Neural progenitor cell (in vitro differentiated cells): ENCODE measurements at regions not wholly inside any gene's neighbourhood (a gene's known extent, or its start where the extent isn't known, plus 50 kb on each side); places are given as distances from the start of the nearest gene placed in this dataset.

ENCODE experiments used
- DNase-seq: peaks from one replicate; pipeline ENCODE4 v3.0.0-alpha.2; 2016; ENCODE audit warnings: low spot score
- H2AFZ ChIP-seq: fragments of 200-600 bp; sonication (generic); replicated peaks from 2 replicates; pipeline ENCODE4 v1.6.1; 2016; ENCODE audit warnings: antibody characterized with exemption
- H3F3A ChIP-seq: fragments of 200-600 bp; sonication (generic); 2 replicates; pipeline ENCODE4 v1.6.1; 2016; ENCODE audit warnings: antibody characterized with exemption, low read depth
- H3K27ac ChIP-seq: fragments of 200-600 bp; sonication (generic); 2 replicates; pipeline ENCODE4 v1.5.1; 2016; ENCODE audit warnings: mild to moderate bottlenecking
- H3K27me3 ChIP-seq: fragments of 200-600 bp; sonication (generic); 2 replicates; pipeline ENCODE4 v1.6.1; 2016; ENCODE audit warnings: mild to moderate bottlenecking, moderate library complexity
- H3K36me3 ChIP-seq: fragments of 200-600 bp; sonication (generic); 2 replicates; pipeline ENCODE4 v1.5.1; 2016
- H3K4me1 ChIP-seq: fragments of 200-600 bp; sonication (generic); 2 replicates; pipeline ENCODE4 v1.6.1; 2016; ENCODE audit warnings: mixed run types
- H3K4me2 ChIP-seq: fragments of 200-600 bp; sonication (generic); 2 replicates; pipeline ENCODE4 v1.6.1; 2016
- H3K4me3 ChIP-seq: fragments of 200-600 bp; sonication (generic); 2 replicates; pipeline ENCODE4 v1.5.1; 2016
- H3K79me2 ChIP-seq: fragments of 200-600 bp; sonication (generic); 2 replicates; pipeline ENCODE4 v1.6.1; 2016; ENCODE audit warnings: low read depth
- H3K9ac ChIP-seq: fragments of 200-600 bp; sonication (generic); 2 replicates; pipeline ENCODE4 v1.6.1; 2016
- H3K9me3 ChIP-seq: fragments of 200-600 bp; sonication (generic); 2 replicates; pipeline ENCODE4 v1.5.1; 2016; ENCODE audit warnings: low read depth
- H4K20me1 ChIP-seq: fragments of 200-600 bp; sonication (generic); 2 replicates; pipeline ENCODE4 v1.6.1; 2016; ENCODE audit warnings: low read depth
- H3K27ac Mint-ChIP-seq: 3 replicates; pipeline ENCODE4 v1.8.0; 2021; ENCODE audit warnings: mixed read lengths
- H3K27me3 Mint-ChIP-seq: 2 replicates; pipeline ENCODE4 v1.8.0; 2022; ENCODE audit warnings: low read depth, mild to moderate bottlenecking, inconsistent platforms, moderate library complexity, mixed read lengths; ENCODE audit not compliant: insufficient read depth
- H3K36me3 Mint-ChIP-seq: 3 replicates; pipeline ENCODE4 v1.8.0; 2021; ENCODE audit warnings: mixed read lengths
- H3K4me1 Mint-ChIP-seq: 3 replicates; pipeline ENCODE4 v1.8.0; 2021; ENCODE audit warnings: mixed read lengths
- H3K4me3 Mint-ChIP-seq: 3 replicates; pipeline ENCODE4 v1.8.0; 2021; ENCODE audit warnings: mild to moderate bottlenecking, moderate library complexity, mixed read lengths
- H3K9me3 Mint-ChIP-seq: 3 replicates; pipeline ENCODE4 v1.8.0; 2020; ENCODE audit warnings: mixed read lengths
- EZH2 ChIP-seq: fragments of 200-600 bp; sonication (generic); IDR thresholded peaks from 2 replicates; pipeline ENCODE4 v1.6.1; 2017; ENCODE audit warnings: antibody characterized with exemption, mild to moderate bottlenecking, moderate library complexity
- EZH2phosphoT487 ChIP-seq: fragments of 200-600 bp; sonication (generic); IDR thresholded peaks from 2 replicates; pipeline ENCODE4 v1.6.1; 2017; ENCODE audit warnings: antibody characterized with exemption
- TF ChIP-seq, protein P1 (sequence below): fragments of 200-600 bp; sonication (generic); IDR thresholded peaks from 2 replicates; pipeline ENCODE4 v1.5.1; 2017; ENCODE audit warnings: antibody characterized with exemption, mild to moderate bottlenecking

DNA sequence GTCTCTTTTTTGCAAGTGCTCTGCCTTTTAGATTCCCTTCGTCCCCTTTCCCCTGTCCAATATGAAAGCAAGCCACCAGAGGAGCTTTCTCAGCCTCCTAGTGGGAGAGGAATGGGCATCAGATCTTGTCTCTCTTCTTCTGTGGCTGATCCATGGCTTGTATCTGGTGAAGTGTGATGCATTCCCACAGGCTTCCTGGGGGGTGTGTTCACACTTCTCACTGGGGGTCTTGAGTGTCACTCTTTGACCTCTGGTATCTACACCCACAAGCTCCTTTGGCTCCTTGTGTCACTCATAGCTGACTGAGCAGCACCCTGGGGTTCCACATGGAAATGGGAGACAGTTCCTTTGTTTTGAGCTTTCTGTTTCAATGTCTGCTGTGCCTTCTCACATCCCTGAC lies 411.5 kb downstream of the GADD45G start:
- Histone ChIP-seq H3K4me2 (no peak overlapping the region), H3F3A (no peaks in the 10 kb centered on the region), H3K27ac (no peak overlapping the region), H3K9ac (no peak overlapping the region), H4K20me1 (no peaks in the 10 kb centered on the region), H3K4me1 (no peaks in the 10 kb centered on the region), H3K9me3 (no peaks in the 10 kb centered on the region), H3K79me2 (no peaks in the 10 kb centered on the region), H2AFZ (no peak overlapping the region), H3K27me3 (no peaks in the 10 kb centered on the region), H3K36me3 (no peaks in the 10 kb centered on the region), H3K4me3 (no peak overlapping the region)
- TF ChIP-seq, protein P1, sequence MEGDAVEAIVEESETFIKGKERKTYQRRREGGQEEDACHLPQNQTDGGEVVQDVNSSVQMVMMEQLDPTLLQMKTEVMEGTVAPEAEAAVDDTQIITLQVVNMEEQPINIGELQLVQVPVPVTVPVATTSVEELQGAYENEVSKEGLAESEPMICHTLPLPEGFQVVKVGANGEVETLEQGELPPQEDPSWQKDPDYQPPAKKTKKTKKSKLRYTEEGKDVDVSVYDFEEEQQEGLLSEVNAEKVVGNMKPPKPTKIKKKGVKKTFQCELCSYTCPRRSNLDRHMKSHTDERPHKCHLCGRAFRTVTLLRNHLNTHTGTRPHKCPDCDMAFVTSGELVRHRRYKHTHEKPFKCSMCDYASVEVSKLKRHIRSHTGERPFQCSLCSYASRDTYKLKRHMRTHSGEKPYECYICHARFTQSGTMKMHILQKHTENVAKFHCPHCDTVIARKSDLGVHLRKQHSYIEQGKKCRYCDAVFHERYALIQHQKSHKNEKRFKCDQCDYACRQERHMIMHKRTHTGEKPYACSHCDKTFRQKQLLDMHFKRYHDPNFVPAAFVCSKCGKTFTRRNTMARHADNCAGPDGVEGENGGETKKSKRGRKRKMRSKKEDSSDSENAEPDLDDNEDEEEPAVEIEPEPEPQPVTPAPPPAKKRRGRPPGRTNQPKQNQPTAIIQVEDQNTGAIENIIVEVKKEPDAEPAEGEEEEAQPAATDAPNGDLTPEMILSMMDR, result no peak
- TF ChIP-seq EZH2, result no peak
- TF ChIP-seq EZH2phosphoT487, result no peak
- no peak for DNase-seq
- Mint-ChIP-seq H3K4me1 (peaks cover 3% of the 10 kb centered on the region), H3K27ac (no peak overlapping the region), H3K27me3 (peaks cover 16% of the 10 kb centered on the region), H3K4me3 (no peak overlapping the region), H3K36me3 (no peaks in the 10 kb centered on the region), H3K9me3 (no peaks in the 10 kb centered on the region)

DNA sequence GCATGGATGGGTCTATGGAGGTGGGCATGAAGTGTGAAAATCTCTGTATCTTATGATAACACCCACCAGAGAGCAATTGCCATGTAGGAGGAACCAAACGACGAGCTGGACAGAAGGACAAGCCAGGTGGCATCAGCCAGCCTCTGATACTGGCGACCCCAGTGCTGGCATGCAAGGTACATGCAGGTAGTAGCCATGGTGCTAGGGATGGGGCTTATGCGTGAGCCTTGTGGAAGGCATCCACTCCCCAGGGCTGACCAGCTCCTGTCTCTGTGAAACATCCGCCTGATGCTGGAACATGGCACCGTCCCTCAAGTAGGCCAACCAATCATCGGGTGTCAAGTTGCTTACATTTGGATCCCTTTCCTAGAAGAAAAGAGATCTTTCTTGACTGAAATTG lies 412.9 kb downstream of the GADD45G start:
- Mint-ChIP-seq H3K9me3 (no peaks in the 10 kb centered on the region), H3K36me3 (no peaks in the 10 kb centered on the region), H3K4me3 (no peak overlapping the region), H3K4me1 (peaks cover 3% of the 10 kb centered on the region), H3K27me3 (peaks cover 14% of the 10 kb centered on the region), H3K27ac (no peak overlapping the region)
- Histone ChIP-seq H3K9ac (no peak overlapping the region), H3K4me1 (no peaks in the 10 kb centered on the region), H3K27ac (no peak overlapping the region), H3K4me3 (no peak overlapping the region), H3K36me3 (no peaks in the 10 kb centered on the region), H4K20me1 (no peaks in the 10 kb centered on the region), H3K4me2 (no peak overlapping the region), H3K9me3 (no peaks in the 10 kb centered on the region), H3K27me3 (no peaks in the 10 kb centered on the region), H2AFZ (no peak overlapping the region), H3F3A (no peaks in the 10 kb centered on the region), H3K79me2 (no peaks in the 10 kb centered on the region)
- DNase-seq, result no peak
- TF ChIP-seq EZH2 (no peak), EZH2phosphoT487 (no peak)
- TF ChIP-seq, protein P1, result no peak

DNA sequence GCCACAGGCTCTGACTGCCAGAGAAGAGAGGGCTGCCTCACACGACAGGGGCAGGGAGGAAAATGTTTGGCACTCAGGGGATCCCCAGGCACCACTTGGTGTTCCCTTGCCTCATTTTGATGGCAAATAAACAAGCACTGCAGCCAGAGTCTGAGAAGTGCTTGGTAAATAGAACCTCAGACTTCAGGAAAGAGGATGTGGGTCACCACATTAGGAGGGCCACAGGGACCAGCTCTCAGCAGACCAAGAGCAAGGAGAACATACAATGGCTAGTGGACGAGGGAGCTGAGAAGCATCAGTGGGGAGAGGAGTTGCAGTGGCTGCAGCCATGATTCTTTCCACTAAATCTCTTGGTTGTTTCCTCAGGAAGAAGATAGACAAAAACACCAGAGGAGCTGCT lies 413.9 kb downstream of the GADD45G start:
- Mint-ChIP-seq H3K4me1 (peaks cover 3% of the 10 kb centered on the region), H3K9me3 (no peaks in the 10 kb centered on the region), H3K36me3 (no peaks in the 10 kb centered on the region), H3K27me3 (peaks cover 14% of the 10 kb centered on the region), H3K4me3 (no peak overlapping the region), H3K27ac (no peak overlapping the region)
- no peaks in the 10 kb centered on the region for H3K36me3 ChIP-seq
- no peaks in the 10 kb centered on the region for H3K27me3 ChIP-seq
- no peaks in the 10 kb centered on the region for H3K9me3 ChIP-seq
- TF ChIP-seq EZH2phosphoT487 (no peak), EZH2 (no peak)
- TF ChIP-seq, protein P1, result no peak
- H3F3A ChIP-seq, result no peaks in the 10 kb centered on the region
- H3K27ac ChIP-seq, result no peak overlapping the region
- no peaks in the 10 kb centered on the region for H3K4me1 ChIP-seq
- no peak overlapping the region for H3K4me3 ChIP-seq
- no peak for DNase-seq
- no peak overlapping the region for H3K9ac ChIP-seq
- no peaks in the 10 kb centered on the region for H3K79me2 ChIP-seq
- H2AFZ ChIP-seq, result no peak overlapping the region
- no peak overlapping the region for H3K4me2 ChIP-seq
- H4K20me1 ChIP-seq, result no peaks in the 10 kb centered on the region

DNA sequence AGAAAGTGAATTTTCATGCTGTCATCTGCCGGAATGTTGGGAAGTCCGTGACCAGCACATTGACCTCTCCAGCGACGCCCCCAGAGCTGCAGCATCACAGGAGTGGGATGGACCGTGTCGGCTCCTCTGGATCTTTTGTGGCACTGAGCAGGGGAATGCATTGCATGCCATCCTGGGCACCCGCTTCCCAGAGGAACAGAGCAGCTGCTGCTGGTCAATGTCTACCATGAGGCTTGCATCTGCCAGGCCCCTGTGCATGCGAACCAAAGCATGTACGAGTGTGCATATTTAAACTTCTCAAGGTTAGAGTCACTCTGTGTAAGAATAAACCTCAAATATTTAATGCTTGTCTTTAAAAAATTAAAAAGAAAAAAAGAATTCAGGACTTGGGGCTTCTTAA lies 414.8 kb downstream of the GADD45G start:
- H3K27ac ChIP-seq, result no peak overlapping the region
- H4K20me1 ChIP-seq, result no peaks in the 10 kb centered on the region
- H3K27me3 Mint-ChIP-seq, result peaks cover 17% of the 10 kb centered on the region
- H3K79me2 ChIP-seq, result no peaks in the 10 kb centered on the region
- no peak overlapping the region for H3K4me3 Mint-ChIP-seq
- no peaks in the 10 kb centered on the region for H3K36me3 Mint-ChIP-seq
- no peaks in the 10 kb centered on the region for H3F3A ChIP-seq
- no peaks in the 10 kb centered on the region for H3K27me3 ChIP-seq
- no peak overlapping the region for H3K4me2 ChIP-seq
- H2AFZ ChIP-seq, result no peak overlapping the region
- H3K4me1 ChIP-seq, result no peaks in the 10 kb centered on the region
- no peak overlapping the region for H3K4me3 ChIP-seq
- no peaks in the 10 kb centered on the region for H3K9me3 ChIP-seq
- no peak for TF ChIP-seq EZH2
- no peak for DNase-seq
- no peaks in the 10 kb centered on the region for H3K36me3 ChIP-seq
- H3K4me1 Mint-ChIP-seq, result peaks cover 3% of the 10 kb centered on the region
- no peak overlapping the region for H3K27ac Mint-ChIP-seq
- H3K9ac ChIP-seq, result no peak overlapping the region
- no peaks in the 10 kb centered on the region for H3K9me3 Mint-ChIP-seq
